Hematopoietic multipotent progenitor cell (in vitro differentiated cells): ENCODE measurements at regions not wholly inside any gene's neighbourhood (a gene's known extent, or its start where the extent isn't known, plus 50 kb on each side); places are given as distances from the start of the nearest gene placed in this dataset.

ENCODE experiments used
- DNase-seq, 3 donors: peaks; one replicate each; pipeline ENCODE4 v3.0.0-alpha.2; 2011 to 2015; ENCODE audit warnings: low read depth in 2 of 3, low spot score in 2 of 3

- DNase-seq: no peak
Observed at GRCh38 chr12:70151993-70152392, 91.2 kb upstream of the CNOT2 start.

DNA sequence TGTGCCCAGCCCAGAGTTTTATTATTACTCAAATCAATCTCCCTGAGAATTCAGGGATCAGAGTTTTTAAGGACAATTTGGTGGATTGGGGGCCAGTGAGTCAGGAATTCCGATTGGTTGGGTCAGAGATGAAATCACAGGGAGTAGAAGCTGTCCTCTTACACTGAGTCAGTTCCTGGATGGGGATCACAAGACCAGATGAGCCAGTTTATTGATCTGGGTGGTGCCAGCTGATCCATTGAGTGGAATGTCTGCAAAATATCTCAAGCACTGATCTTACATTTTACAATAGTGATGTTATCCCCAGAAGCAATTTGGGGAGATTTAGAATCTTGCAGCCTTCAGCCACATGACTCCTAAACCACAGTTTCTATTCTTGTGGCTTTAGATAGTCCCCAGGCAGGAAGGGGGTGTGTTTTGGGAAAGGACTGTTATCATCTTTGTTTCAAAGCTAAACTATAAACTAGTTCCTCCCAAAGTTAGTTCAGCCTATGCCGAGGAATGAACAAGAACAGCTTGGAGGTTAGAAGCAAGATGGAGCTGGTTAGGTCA, 89.1 kb upstream of the CNOT2 start:
- no peak for DNase-seq

- no peak for DNase-seq
Observed at GRCh38 chr12:70154960-70155589, 88.2 kb upstream of the CNOT2 start.

DNA sequence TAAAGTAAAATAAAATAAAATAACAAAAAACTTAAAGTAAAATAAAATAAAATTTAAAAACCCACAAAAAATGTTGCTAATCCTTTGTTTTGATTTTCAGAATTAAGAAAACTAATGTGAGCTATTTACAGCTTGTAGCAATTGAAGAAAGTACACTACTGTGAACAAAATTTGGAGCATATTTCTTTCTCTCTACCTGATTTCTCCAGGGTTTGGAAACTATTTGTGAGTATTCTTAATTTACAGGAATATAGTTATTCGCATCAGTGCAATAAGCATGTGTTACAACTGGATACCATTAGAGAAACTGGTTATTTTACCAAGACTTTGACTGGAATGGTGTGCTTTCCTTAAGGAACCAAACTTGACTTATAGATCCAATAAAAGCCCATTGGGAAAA, 86.1 kb upstream of the CNOT2 start:
- no peak for DNase-seq

DNA sequence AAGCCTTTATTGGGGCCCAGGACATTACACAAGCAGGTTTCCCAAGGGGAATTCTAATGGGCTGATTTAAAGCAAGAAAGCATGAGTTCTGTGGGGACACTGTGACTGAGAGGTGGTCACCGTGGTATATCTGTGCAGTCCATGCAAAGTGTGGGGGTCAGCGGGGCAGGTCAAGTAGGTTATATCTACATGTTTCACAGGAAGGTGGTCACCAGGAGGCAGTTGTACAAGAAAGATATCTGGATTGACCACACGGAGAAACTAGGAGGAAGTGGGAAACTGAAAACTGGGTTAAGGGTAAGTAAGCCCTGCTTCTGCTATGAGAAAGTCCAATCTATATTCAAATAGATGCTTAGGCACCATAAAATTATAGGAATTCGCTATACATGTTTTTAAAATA, 77.8 kb upstream of the CNOT2 start:
- DNase-seq: no peak

DNA sequence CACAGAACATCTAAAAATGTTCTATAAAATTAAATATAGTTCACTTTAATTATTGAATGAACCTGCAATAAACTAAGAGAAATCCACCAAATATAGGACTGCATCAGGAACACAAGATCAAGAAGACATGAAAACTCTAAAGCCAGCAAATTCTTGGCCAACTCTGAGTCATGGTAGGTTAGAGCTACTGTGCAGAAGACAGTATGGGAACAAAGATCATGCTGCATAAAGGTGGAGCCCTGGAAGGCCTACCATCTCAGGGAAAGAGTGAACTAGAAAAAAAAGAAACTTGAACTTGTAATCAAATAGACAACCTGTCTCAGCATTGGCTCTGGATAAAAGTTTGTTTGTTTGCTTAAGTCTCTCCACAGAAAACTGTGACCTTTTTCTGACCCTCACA, 66.9 kb upstream of the CNOT2 start:
- DNase-seq: no peak

GRCh38 chr12:70177631-70178030, 65.6 kb upstream of the CNOT2 start:
- DNase-seq: no peak

GRCh38 chr12:70178038-70178437, 65.2 kb upstream of the CNOT2 start:
- DNase-seq: no peak

DNA sequence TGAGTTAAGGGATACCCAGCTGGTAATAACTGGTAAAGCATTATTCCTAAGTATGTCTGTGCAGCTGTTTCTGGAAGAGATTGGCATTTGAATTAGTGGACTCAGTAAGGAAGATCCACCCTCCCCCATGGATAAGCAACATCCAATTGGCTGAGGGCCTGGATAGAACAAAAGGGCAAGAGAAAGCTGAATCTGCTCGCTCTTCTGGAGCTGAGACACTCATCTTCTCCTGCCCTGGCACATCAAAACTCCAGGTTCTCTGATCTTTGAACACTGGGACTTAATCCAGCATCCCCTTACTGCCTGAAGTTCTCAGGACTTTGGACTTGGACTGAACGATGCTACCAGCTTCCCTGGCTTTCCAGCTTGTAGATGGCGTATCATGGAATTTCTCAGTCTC, 63.1 kb upstream of the CNOT2 start:
- DNase-seq: no peak

DNA sequence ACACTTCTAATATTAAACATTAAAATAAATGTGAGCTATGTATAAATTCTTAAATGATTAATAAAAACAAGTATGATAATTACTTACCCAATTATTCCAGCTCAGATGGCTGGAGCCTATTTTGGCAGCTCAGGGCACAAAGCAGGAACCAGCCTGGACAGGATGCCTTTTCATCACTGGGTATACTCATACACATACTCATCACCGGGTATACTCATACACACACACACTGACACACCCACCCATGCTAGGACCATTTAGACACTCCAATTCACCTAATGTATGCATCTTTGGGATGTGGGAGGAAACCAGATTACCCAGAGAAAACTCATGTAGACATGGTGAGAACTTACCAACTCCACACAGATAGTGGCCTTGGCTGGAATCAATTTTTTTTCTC, 57.9 kb upstream of the CNOT2 start:
- DNase-seq: no peak

DNA sequence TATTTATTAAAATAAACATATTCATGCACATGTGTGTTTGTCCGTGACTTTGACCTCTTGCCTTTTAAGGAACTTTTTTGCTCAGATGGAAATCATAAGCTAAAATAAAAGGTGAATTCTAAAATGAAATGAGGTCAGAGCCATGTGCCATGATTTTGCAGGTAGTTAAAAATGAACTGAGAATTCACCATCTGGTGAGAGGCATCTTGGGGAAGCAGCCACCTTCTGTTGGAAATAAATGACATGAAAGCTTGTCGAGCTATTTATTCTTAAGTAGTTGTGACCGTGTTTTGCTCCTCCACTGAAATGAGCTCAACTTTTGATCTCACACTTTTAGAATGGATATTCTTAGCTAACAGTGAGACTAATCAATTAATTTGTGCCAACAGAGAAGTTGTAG, 56.8 kb upstream of the CNOT2 start:
- no peak for DNase-seq

GRCh38 chr12:70190262-70191010, 52.8 kb upstream of the CNOT2 start:
- no peak for DNase-seq
